B cell (primary cell): ENCODE measurements at regions not wholly inside any gene's neighbourhood (a gene's known extent, or its start where the extent isn't known, plus 50 kb on each side); places are given as distances from the start of the nearest gene placed in this dataset.

Experiments used
- ATAC-seq: fragments of 200-7000 bp; cut with Tn5 transposase; one replicate; pipeline ENCODE4 v1.10.0; 2021; ENCODE audit warnings: low read depth, mild to moderate bottlenecking, moderate number of reproducible peaks, moderate library complexity
- CTCF ChIA-PET: fragments of 350-600 bp; sonication (Branson Sonifier 250); formaldehyde crosslinking; loops from one replicate; lab custom pipeline; 2021; ENCODE audit warnings: antibody characterized with exemption, inconsistent platforms; lab: Charles Lee
- POLR2A ChIA-PET: fragments of 350-600 bp; sonication (Branson Sonifier 250); formaldehyde crosslinking; loops from one replicate; lab custom pipeline; 2021; ENCODE audit warnings: antibody characterized with exemption; lab: Charles Lee
- DNase-seq: peaks from one replicate; pipeline ENCODE4 v3.0.0; 2013
- H2AFZ ChIP-seq: 2 replicates; pipeline ENCODE4 v1.6.1; 2012; ENCODE audit warnings: mild to moderate bottlenecking, low read depth, low read length; ENCODE audit not compliant: insufficient read depth, poor library complexity, severe bottlenecking
- H3K27ac ChIP-seq, 2 donors: 1 replicate in 1 of 2; 2 replicates in 1 of 2; pipeline ENCODE4 v1.5.1; 2012 to 2013; ENCODE audit warnings: low read length in 2 of 2, mild to moderate bottlenecking in 2 of 2, moderate library complexity in 1 of 2
- H3K27me3 ChIP-seq, 4 experiments: fragments of 200-600 bp in 1 of 4; sonication (generic) in 1 of 4; replicated peaks in 1 of 4; 1 replicate in 2 of 4; 2 replicates in 2 of 4; pipeline versions ENCODE4 v1.6.1 to v1.7.0; 2013 to 2016; ENCODE audit warnings: low read length in 3 of 4, mild to moderate bottlenecking in 2 of 4, mixed read lengths in 1 of 4, moderate library complexity in 1 of 4; ENCODE audit not compliant: insufficient read depth in 4 of 4, control insufficient read depth in 3 of 4; ENCODE audit errors: control extremely low read depth in 1 of 4
- H3K36me3 ChIP-seq, 2 experiments: replicated peaks in 1 of 2; 1 replicate in 1 of 2; 2 replicates in 1 of 2; pipeline versions ENCODE4 v1.6.1 to v1.7.1; 2013; ENCODE audit warnings: low read length in 1 of 2; ENCODE audit not compliant: insufficient read depth in 2 of 2, control insufficient read depth in 1 of 2; ENCODE audit errors: control extremely low read depth in 1 of 2, extremely low read depth in 1 of 2
- H3K4me1 ChIP-seq, 2 donors: fragments of 200-600 bp in 1 of 2; sonication (generic) in 1 of 2; 1 replicate in 1 of 2; 2 replicates in 1 of 2; pipeline versions ENCODE4 v1.5.1 to v1.6.1; 2013 to 2017; ENCODE audit warnings: low read length in 2 of 2; ENCODE audit not compliant: control insufficient read depth in 2 of 2, insufficient read depth in 2 of 2
- H3K4me2 ChIP-seq: replicated peaks from 2 replicates; pipeline ENCODE3; 2012; ENCODE audit warnings: mild to moderate bottlenecking, low read depth, low read length; ENCODE audit not compliant: poor library complexity, severe bottlenecking
- H3K4me3 ChIP-seq, 5 experiments: fragments of 200-600 bp in 1 of 5; sonication (generic) in 1 of 5; 1 replicate in 3 of 5; 2 replicates in 2 of 5; pipeline versions ENCODE4 v1.5.1 to v1.7.0; 2011 to 2016; ENCODE audit warnings: low read length in 4 of 5, mild to moderate bottlenecking in 4 of 5, low read depth in 2 of 5, control low read depth in 1 of 5, moderate library complexity in 1 of 5; ENCODE audit not compliant: insufficient read depth in 1 of 5; ENCODE audit errors: control extremely low read depth in 1 of 5, extremely low read depth in 1 of 5
- H3K79me2 ChIP-seq: fragments of 200-600 bp; sonication (generic); one replicate; pipeline ENCODE4 v1.6.0; 2016; ENCODE audit warnings: low read length; ENCODE audit not compliant: control insufficient read depth, insufficient read depth
- H3K9ac ChIP-seq: fragments of 200-600 bp; sonication (generic); 2 replicates; pipeline ENCODE4 v1.6.1; 2017; ENCODE audit warnings: mild to moderate bottlenecking, low read length, moderate library complexity
- H3K9me3 ChIP-seq, 3 donors: one replicate each; pipeline versions ENCODE4 v1.6.1 to v1.7.1; 2013; ENCODE audit warnings: low read length in 2 of 3; ENCODE audit not compliant: control insufficient read depth in 2 of 3, insufficient read depth in 1 of 3; ENCODE audit errors: control extremely low read depth in 1 of 3
- H4K20me1 ChIP-seq: 2 replicates; pipeline ENCODE4 v1.6.0; 2012; ENCODE audit warnings: mild to moderate bottlenecking, low read length; ENCODE audit not compliant: insufficient read depth, control insufficient read depth, poor library complexity, severe bottlenecking
- H3K27ac Mint-ChIP-seq: one replicate; pipeline ENCODE4 v1.8.0; 2021; ENCODE audit warnings: mixed read lengths
- H3K27me3 Mint-ChIP-seq: one replicate; pipeline ENCODE4 v1.8.0; 2021; ENCODE audit warnings: mixed read lengths
- H3K4me1 Mint-ChIP-seq: one replicate; pipeline ENCODE4 v1.8.0; 2021; ENCODE audit warnings: mixed read lengths
- H3K4me3 Mint-ChIP-seq: one replicate; pipeline ENCODE4 v1.8.0; 2021; ENCODE audit warnings: mixed read lengths
- H3K9me3 Mint-ChIP-seq: one replicate; pipeline ENCODE4 v1.8.0; 2022; ENCODE audit warnings: mixed read lengths; ENCODE audit not compliant: insufficient read depth
- CTCF ChIP-seq: fragments of 200-600 bp; IDR thresholded peaks from one replicate; pipeline ENCODE4 v1.8.0; 2022; ENCODE audit warnings: antibody characterized with exemption, mild to moderate bottlenecking
- EZH2 ChIP-seq: IDR thresholded peaks from 2 replicates; pipeline ENCODE4 v1.6.1; 2012; ENCODE audit warnings: borderline replicate concordance, low read depth, mild to moderate bottlenecking, moderate library complexity, low read length; ENCODE audit not compliant: insufficient read depth, poor library complexity, severe bottlenecking
- WGBS: methylation state at CpG from one replicate; pipeline ENCODE4 v1.1.5; 2013; ENCODE audit warnings: missing lambda C conversion rate; ENCODE audit not compliant: insufficient coverage; 5-methylcytosine and 5-hydroxymethylcytosine counted together
- intact Hi-C: fragments of 100-400 bp; cut with micrococcal nuclease; formaldehyde crosslinking; loops from one replicate; pipeline ENCODE4 v1.10.0; 2022

DNA sequence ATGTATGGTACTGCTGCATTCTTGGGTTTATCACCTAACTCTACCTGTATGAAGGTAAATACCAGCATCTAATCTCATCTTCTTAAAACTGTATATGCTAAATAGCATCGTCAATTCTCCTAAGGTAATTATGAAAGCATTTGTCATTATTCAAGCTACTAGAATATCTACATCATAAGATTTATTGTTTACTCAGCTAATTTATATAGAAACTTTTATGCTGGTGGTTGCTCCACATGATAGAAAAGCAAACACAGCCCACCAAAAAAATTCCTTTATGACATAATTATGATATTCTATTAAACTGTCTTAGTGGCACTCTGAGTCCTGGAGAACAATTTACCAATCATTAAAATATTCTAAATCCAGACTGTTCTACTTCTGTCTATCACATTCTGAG lies 1226.1 kb upstream of the NRXN1 start:
- intact Hi-C loops = no loop called here
- no peaks in the 10 kb centered on the region for H3K36me3 ChIP-seq
- ATAC-seq = no peak
- no peak overlapping the region for H3K4me3 ChIP-seq
- H3K4me2 ChIP-seq = no peak overlapping the region
- H4K20me1 ChIP-seq = no peaks in the 10 kb centered on the region
- H3K9ac ChIP-seq = no peak overlapping the region
- Mint-ChIP-seq H3K9me3 (no peaks in the 10 kb centered on the region), H3K27ac (no peak overlapping the region), H3K27me3 (no peaks in the 10 kb centered on the region), H3K4me1 (no peaks in the 10 kb centered on the region), H3K4me3 (no peak overlapping the region)
- POLR2A ChIA-PET = no interaction called here
- no CpG with 5 or more reads among the region's 1 CpG for WGBS
- H3K9me3 ChIP-seq = peaks cover 0 to 6% (median 0%) of the 10 kb centered on the region in 3 donors
- no peak for DNase-seq
- no peak overlapping the region for H3K27ac ChIP-seq
- TF ChIP-seq CTCF = no peak
- TF ChIP-seq EZH2 = no peak
- H3K27me3 ChIP-seq = no peaks in the 10 kb centered on the region
- H3K79me2 ChIP-seq = no peaks in the 10 kb centered on the region
- H2AFZ ChIP-seq = no peak overlapping the region
- no peaks in the 10 kb centered on the region for H3K4me1 ChIP-seq
- CTCF ChIA-PET = no interaction called here

DNA sequence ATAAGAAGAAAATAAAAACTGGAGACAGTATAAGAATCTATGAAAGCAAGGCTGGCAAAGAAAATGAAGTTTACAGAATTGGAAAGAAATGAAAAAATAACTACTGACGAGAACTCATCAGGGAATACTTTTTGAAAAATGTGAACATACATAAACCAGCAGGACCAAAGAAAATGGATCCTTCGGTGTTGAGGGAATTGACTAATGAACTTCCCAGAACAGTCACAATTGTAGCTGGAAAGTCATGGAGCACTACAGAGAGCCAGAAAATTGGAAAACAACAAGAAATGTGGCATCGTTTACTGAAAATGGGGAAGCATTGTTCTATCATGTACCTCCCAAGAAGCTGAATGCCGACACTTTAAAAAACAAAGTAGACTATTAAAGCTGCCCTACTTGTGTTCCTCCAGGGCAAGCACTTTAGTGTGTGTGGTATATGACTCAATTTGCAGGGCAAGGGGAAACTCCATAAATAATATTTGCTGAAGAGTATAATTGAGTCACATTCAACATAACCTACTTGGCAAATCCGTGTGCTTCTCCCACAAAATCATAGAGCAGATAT lies 1221.6 kb upstream of the NRXN1 start:
- Mint-ChIP-seq H3K27ac (no peak overlapping the region), H3K9me3 (peaks cover 2% of the 10 kb centered on the region), H3K4me1 (no peaks in the 10 kb centered on the region), H3K4me3 (no peak overlapping the region), H3K27me3 (no peaks in the 10 kb centered on the region)
- Histone ChIP-seq H3K36me3 (no peaks in the 10 kb centered on the region), H3K4me3 (no peak overlapping the region), H3K27ac (no peak overlapping the region), H3K4me1 (no peaks in the 10 kb centered on the region), H3K9me3 (peaks cover 0 to 6% (median 0%) of the 10 kb centered on the region in 3 donors), H4K20me1 (no peaks in the 10 kb centered on the region), H3K4me2 (no peak overlapping the region), H3K27me3 (no peaks in the 10 kb centered on the region), H2AFZ (no peak overlapping the region), H3K9ac (no peak overlapping the region), H3K79me2 (no peaks in the 10 kb centered on the region)
- TF ChIP-seq CTCF (no peak), EZH2 (no peak)
- DNase-seq = no peak
- ChIA-PET POLR2A (no interaction called here), CTCF (no interaction called here)
- ATAC-seq = no peak
- 83% methylated on average over 1 of the region's 5 CpGs for WGBS
- intact Hi-C loops = no loop called here
